Embryonic facial prominence (tissue), 1 donor: ENCODE measurements at regions not wholly inside any gene's neighbourhood (a gene's known extent, or its start where the extent isn't known, plus 50 kb on each side); places are given as distances from the start of the nearest gene placed in this dataset.
"Not testable (repeated sequence)": the region's sequence is repeated elsewhere in the genome, so short reads cannot be mapped to it uniquely, and the experiment has no call there.

Experiments
- DNase-seq: peaks from one replicate; pipeline ENCODE4 v3.0.0-alpha.2; 2016; ENCODE audit errors: extremely low spot score

DNA sequence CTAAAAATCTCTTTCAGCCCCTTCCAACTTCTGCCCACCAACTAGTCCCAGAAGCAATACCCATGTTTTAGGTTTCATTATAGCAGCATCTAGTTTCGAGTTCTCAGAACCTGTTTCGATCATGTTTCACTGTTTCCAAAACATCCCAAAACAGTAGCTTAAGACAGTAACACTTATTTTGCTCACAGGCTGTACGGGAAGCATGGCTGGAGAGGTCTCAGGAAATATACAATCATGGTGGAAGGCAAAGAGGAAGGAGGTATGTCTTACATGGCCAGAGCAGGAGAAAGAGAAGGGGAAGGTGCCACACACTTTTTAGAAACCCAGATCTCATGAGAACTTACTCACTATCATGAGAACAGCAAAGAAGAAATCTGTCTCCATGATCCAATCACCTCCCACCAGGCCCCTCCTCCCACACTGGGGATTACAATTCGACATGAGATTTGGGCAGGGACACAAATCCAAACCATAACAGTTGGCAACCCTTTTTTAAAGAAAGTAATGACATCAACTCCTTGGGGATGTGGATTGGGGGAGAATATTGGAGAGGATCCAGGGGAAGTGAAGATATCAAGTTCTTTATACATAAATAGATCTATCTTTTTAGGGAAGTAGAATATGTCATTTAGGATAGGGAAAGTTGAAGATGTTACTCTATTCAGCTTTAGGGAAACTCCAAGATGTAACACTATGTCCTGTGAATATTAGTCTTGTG lies 269.9 kb upstream of the PLEKHG7 start:
- no peak for DNase-seq

DNA sequence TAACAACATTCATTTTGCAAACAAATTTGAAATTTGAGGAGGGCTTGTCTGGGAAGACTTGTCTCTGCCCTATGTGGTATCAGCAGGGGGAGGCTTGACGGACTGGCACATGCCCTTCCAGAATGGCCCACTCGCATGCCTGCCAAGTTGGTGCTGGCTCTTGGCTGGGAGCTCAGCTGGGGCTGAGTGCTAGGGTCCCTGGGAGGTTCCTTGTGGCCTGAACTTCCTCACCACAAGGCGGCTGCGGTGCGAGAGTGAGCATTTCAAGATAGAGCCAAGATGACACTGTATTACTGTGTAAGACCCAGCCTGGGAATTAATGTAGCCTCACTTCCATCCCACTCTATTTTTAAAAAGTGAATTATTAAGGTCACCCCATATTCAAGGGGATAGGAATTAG lies 271.6 kb upstream of the PLEKHG7 start:
- DNase-seq, result no peak

DNA sequence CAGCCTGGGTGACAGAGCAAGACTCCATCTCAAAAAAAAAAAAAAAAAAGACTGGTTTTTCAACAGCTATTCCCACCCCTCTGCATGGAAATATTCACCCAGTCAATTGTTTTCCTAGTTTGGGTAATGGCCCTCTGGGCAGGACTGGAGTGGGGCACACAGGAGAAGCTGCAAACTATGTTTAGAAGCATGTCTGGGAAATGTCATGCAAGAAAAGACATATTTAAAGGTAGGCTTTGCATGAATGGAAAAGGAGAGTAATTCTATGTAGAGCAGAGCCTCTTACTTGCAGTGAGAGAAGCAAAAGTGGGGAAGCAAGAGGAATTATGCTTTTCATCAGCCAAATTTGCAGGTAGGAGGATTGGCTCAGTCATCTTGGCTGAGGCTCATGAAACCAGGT lies 276.5 kb upstream of the PLEKHG7 start:
- DNase-seq, result no peak

DNA sequence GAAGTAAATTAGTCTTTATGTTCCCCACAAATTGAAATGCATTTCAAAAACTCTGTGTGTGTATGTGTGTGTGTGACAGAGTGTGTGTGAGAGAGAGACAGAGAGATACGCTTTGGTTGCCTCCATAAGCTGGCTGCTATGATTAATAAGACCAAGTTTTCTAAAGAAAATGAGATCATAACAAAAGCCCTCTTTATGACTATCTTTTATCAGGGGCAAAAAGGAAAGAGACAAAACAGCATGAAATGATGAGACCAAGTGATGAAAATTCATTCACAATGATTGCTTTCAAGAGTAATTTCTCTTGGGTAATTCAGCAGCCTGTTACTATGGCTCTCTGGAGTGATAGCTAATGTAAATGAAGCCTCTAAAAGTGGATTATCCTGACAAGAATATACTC lies 277.6 kb upstream of the PLEKHG7 start:
- DNase-seq, result no peak

DNA sequence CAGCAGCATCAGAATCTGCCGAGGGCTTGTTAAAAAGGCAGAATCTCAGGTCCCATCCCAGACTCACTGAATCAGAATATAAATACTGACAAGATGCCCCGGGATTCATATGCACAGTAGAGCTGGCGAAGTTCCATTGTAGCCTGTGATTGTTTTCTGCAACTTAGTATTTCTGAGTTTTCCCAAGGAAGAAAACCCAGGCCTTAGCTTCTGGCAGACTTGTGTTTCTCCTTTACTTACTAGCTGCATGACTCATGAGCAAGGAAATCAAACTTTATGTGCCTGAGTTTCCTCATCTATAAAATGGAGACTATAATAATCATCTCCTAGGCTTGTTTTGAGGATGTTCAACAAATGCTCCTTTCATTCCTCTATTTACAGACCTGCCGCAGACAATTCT lies 278.5 kb upstream of the PLEKHG7 start:
- DNase-seq, result no peak

DNA sequence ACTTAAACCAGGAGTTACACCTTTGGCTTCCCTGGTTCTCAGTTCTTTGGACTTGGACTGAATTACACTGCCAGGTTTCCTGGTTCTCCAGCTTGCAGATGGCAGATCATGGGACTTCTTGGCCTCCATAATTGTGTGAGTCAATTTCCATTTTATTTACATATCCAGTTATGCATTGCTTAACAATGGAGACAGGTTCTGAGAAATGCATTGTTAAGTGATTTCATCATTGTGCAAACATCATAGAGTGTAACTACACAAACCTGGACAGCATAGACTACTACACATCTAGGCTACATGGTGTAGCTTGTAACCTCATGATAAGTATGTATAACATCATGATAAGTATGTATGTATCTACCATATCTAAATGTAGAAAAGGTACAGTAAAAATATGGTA lies 276.1 kb upstream of the BTG1 start:
- DNase-seq, result no peak

DNA sequence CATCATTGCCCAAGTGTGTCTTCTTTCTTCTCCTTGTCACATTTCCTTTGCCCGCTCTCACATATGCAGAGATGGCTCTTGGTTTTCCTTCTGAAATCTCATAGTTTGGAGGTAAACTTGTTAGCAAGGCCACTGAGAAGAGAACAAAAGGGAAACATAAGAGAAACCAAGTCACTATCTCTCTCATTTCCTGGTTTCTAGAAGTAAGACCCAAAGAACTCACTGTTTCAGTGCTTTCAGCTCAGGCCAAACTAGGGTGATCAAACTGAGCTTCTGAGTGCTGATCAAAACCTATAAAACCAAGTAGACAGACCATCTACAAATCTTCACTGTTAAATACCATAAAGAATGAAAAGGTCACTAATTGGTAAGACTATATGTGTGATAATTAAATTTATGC lies 275.4 kb upstream of the BTG1 start:
- no peak for DNase-seq

DNA sequence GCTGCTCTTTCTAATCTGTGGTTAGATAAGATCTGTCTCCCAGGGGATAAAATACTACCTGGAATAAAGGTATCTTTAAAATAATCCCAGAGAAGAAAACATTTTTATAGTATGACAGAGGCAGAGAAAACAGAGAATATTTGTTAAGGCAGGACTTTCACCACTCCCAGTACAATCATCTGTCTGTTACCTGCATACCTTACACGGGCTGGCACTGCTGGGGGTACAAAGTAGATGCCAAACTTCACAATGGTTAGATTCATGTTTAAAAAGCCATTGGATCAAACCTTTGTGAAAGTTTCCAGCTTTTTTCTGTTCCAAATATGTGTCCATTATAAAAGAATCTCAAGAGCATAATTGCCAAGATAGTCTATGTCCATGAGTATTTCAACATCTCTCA lies 273.6 kb upstream of the BTG1 start:
- no peak for DNase-seq

DNA sequence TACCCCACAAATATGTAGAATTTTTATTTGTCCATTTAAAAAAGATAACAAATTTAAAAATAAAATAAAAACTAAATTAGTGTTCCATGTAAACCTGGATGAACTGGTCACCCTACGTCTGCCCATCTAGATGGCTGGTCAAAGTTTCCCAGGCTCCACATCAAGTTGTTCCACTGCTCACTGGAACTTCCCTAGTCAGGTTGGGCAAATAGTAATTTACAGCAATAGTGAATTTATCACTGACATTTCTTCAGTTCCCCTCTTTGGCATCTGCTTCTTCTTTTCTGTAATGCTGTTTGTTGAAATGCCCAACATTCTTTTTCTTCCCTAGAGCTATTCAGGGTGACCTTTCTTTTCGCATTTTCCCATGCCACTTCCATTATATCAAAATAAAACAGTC lies 272.7 kb upstream of the BTG1 start:
- DNase-seq, result no peak

DNA sequence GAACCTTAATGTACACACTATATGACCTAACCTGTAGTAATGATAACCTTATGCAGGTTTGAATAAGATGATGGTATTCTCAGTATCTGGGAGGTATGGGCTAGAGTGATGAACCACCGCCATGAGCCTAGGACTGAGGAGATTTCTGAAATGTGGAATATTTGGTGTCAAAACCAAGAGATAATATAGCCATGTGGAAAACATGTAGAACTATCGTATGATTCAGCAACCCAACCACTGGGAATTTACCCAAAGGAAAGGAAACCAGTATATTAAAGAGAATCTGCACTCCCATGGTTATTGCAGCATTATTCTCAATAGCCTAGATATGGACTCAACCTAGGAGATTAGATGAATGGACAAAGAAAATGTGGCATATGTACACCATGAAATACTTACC lies 271.7 kb upstream of the BTG1 start:
- no peak for DNase-seq

DNA sequence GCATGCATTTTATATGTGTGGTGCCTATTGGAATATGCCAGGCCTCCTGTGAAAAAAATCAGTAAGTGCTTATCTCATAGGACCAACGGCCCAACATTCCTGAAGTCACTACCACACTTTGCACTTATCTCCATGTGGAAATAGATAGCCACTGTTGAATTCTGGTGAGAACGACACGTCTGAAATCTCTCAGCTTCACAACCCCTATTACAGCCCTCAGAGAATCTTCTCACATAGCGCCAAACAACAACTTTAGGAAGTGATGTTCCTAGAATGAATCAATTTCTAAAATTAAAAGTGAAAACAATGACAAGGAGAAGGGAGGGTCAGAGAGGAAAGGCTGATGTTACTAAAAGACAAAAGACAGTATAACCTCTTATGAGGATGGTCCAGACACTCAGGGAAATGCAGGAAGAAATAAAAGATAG lies 270.8 kb upstream of the BTG1 start:
- no peak for DNase-seq

DNA sequence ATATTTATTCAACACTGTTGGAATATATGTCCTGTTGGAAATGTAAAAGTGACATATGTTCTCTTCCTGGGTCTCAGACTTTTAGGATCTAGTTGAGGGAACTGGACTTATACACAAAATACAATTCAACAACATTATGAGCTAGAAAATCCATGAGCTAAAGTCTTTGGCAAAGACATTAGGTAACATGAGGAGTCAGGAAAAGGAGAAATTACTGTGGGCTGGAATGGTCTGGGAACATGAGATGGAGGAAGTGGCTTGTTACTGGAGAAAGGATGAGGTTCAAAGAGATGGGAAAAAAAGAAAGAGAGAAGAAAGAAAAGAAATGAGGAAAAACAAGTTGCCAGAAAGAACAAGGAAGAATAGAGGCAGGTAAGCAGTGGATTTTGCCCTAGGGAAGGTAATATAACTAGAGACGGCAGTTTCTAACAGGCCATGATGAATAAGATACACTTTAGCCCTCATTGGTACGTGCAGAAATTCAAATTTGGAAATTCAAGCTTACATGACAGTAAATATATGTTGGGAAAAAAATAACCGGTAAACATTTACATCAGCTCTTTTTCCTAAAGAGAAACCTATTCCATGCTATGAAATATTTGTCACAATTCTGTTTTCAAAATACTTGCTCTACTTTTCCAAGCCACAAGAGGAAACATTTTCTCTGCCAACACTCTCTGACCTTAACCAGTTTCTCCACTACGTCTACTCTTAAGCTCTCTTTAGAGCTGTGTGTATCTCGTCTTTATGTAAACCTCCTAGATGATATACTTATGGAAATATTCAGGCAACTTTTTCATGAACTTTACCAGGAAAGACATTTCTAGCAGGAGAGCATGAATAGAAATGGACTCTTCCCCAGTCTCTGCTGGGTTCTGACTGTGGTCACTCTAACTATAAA lies 268.8 kb upstream of the BTG1 start:
- no peak for DNase-seq

DNA sequence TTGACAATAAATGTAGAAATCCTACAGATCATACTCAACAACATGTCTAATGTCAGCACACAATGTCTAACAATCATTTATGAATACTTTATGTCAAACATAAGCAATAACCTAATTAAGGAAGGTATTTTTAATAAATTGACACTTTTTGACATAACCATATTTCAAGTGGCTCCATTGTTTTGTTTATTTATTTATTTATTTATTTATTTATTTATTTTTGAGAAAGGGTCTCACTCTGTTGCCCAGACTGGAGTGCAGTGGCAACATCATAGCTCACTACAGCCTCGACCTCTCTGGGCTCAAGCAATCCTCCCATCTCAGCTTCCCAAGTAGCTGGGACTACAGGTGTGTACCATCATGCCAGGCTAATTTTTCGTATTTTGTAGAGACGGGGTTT lies 267.6 kb upstream of the BTG1 start:
- DNase-seq, result no peak

DNA sequence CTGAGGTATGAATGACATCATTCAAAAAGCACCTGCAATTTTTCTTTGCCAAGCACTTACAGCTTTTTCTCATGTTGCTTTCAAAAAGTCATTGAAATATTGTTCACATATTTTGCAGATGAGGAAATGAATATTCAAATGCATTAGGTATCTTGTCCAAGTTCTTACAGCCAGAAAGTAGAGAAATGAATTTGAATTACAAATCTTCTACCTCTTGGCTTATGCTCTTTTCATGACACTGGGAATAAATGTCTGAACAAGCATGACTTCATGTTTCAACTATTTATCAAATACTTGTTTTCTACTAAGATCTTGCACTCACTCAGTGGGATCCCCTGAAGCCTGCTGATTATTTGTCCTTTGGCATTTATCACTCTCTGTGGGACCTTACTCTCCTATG lies 267.2 kb upstream of the BTG1 start:
- DNase-seq, result no peak

DNA sequence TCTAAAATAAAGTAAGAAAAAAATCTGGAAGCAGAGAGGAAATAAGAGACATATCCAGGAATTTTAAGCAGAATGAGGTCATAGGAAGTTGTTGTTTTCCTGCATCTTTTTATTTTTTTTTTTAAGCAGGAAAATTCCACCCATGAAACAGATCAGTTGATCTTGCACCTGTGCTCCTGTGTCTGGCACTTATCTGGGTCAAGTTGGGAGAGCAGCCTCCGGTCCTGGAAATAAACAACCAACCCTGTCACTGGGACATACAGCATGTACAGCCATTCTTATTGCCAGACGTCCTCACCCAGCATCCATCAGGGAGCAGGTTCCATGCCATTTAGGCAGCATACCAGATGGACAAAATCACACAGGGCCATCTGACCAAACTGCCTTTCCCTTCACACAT lies 266.0 kb upstream of the BTG1 start:
- DNase-seq, result no peak

DNA sequence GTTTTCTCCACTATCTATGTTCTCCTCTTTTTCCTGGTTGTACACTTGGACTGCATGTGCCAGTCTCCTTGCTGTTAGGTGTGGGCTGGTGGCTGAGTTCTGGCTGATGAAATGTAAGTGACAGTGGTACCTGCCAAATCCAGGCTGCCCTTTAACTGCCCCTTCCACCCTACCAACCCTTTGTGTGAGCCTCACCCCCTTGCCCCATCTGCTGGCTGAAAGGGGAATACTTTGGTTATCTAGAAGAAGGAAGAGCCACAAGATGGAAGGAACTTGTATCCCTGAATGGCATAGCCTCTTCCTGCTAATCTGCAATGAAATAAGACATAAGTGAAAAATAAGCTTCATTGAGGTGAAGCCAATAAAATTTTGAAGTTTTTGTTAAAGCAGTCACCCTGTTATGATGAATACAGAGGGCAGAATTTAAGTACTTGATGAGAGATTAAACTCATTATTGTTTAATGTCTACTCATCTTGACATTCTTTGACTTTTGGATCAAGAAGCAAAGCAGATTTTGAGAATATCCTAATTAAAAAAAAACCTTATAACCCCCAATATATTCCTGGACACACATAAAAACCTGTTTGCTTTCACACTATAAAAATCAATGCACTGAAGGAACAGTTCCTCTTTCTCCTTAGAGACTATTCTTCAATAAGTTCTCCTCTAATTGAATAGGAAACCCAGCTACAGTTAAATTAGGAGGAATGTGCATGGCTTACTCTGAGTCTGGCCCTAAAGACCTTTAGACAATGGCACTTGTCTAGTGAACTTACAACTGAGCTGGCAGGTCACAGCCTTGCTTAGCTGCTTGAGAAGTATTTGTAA lies 262.6 kb upstream of the BTG1 start:
- DNase-seq, result no peak

DNA sequence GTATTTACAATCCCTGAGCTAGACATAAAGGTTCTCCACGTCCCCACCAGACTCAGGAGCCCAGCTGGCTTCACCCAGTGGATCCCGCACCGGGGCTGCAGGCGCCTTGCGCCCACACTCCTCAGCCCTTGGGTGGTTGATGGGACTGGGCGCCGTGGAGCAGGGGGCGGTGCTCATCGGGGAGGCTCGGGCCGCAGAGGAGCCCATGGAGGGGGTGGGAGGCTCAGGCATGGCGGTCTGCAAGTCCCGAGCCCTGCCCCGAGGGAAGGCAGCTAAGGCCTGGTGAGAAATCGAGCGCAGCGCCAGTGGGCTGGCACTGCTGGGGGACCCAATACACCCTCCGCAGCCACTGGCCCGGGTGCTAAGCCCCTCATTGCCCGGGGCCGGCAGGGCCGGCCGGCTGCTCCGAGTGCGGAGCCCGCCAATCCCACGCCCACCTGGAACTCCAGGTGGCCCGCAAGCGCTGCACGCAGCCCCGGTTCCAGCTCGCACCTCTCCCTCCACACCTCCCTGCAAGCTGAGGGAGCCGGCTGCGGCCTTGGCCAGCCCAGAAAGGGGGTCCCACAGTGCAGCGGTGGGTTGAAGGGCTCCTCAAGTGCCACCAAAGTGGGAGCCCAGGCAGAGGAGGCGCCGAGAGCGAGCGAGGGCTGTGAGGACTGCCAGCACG lies 260.9 kb upstream of the BTG1 start:
- not testable (repeated sequence) for DNase-seq

DNA sequence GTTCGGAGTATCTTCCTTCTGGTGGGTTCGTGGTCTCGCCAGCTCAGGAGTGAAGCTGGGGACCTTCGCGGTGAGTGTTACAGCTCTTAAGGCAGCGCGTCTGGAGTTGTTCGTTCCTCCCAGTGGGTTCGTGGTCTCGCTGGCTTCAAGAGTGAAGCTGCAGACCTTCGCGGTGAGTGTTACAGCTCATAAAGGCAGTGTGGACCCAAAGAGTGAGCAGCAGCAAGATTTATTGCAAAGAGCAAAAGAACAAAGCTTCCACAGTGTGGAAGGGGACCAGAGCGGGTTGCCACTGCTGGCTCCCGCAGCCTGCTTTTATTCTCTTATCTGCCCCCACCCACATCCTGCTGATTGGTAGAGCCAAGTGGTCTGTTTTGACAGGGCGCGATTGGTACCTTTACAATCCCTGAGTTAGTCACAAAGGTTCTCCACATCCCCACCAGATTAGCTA lies 260.2 kb upstream of the BTG1 start:
- DNase-seq, result not testable (repeated sequence)

DNA sequence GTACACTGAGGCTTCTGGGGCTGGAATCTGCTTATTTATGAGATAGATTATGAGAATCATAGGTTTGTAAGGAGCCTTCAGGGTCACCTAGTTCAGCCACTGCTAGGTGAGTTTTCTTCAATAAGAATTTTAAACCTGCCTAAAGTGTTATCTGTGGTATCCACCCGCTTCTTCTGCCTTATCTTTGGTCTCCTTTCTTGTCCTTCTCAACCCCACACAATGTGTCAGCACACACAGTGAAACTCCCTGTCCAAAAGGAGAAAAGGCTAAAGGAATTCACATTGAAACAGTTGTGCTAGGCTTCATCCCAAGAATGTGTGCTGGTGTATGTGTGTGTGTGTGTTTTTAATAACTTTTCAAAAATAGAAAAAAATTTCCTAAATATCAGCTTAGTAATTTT lies 259.3 kb upstream of the BTG1 start:
- DNase-seq, result no peak

DNA sequence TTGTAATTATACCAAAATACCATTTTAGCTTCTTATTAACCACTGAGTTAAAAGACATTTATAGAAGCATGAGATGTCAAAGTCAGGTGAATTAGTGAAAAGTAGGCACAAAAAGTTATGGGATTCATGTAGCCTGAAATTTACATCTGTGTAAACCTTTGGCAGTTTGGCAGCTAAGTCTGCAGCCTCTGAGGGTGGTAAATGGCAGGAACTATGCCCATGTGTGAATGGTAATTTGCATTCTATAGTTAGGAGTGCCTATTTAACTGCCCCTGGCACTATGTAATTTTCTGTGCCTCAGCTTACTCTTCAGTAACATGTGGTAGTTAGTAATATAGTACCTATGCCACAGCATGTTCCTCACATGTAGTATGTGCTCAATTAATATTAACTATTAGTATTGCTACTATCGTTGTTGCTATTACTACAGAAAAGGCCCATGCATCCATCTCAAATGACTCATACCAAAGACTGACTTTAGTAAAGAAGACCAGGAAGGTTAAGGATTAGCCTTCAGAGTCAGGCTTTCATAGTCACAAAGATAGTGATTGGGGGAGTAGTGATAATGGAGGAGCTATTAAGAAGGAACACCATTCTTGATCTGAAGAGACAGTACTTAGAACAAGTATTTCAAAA lies 258.7 kb upstream of the BTG1 start:
- DNase-seq, result no peak
